ENCODE measurements at regions not wholly inside any gene's neighbourhood (a gene's known extent, or its start where the extent isn't known, plus 50 kb on each side); places are given as distances from the start of the nearest gene placed in this dataset.

GRCh38 chr15:35166730-35167359 is 81.8 kb upstream of the NANOGP8 start (continued):
- peak; percentile 95 for TF ChIP-seq STAT5A (IDR thresholded peaks at IDR 0.05; ENCODE audit: borderline replicate concordance, low read length)
- TF ChIP-seq FOXM1 (IDR thresholded peaks at IDR 0.05; ENCODE audit: low read depth) = peak; percentile 92
- no peak for TF ChIP-seq FOXM1 (CRISPR knock-in tag; IDR thresholded peaks at IDR 0.05; ENCODE audit: low read depth)
- peak in 1 of 2 experiments; percentile 51; a peak in 2 of 4 replicates for TF ChIP-seq MAZ (CRISPR knock-in tag; conservative IDR thresholded peaks at IDR 0.05 in 1 of 2, IDR thresholded peaks at IDR 0.05 in 1 of 2)
- 0 out of 2 replicates have a peak, but pooled peaks have one; percentile 41 for TF ChIP-seq ZNF24 (IDR thresholded peaks at IDR 0.05)
- TF ChIP-seq ELF2 (CRISPR knock-in tag; IDR thresholded peaks at IDR 0.05) = no peak
- no peak for TF ChIP-seq IRF9 (tag; IDR thresholded peaks at IDR 0.05)
- peak; percentile 48 for TF ChIP-seq CXXC5 (CRISPR knock-in tag; IDR thresholded peaks at IDR 0.05)
- TF ChIP-seq HNRNPL (IDR thresholded peaks at IDR 0.05; ENCODE audit: low read depth, low read length) = no peak
- no peak for TF ChIP-seq ZNF277 (CRISPR knock-in tag; IDR thresholded peaks at IDR 0.05; ENCODE audit: borderline replicate concordance)
- TF ChIP-seq COPS2 (conservative IDR thresholded peaks at IDR 0.05) = no peak
- no peak for TF ChIP-seq ASH1L (IDR thresholded peaks at IDR 0.05; ENCODE audit: borderline replicate concordance, low read depth, partially characterized antibody)
- TF ChIP-seq GTF2F1 (IDR thresholded peaks at IDR 0.05; ENCODE audit: low read depth, low read length) = no peak
- no peak for TF ChIP-seq FOXK2 (conservative IDR thresholded peaks at IDR 0.05 in 1 of 2, IDR thresholded peaks at IDR 0.05 in 1 of 2; ENCODE audit: low read depth in 2 of 2)
- TF ChIP-seq PYGO2 (tag; IDR thresholded peaks at IDR 0.05) = no peak
- no peak for TF ChIP-seq ZBTB43 (CRISPR knock-in tag; IDR thresholded peaks at IDR 0.05)
- no peak for TF ChIP-seq EWSR1 (IDR thresholded peaks at IDR 0.05; ENCODE audit: borderline replicate concordance, low read depth, partially characterized antibody)
- no peak for TF ChIP-seq STAT6 (CRISPR knock-in tag; IDR thresholded peaks at IDR 0.05)
- TF ChIP-seq KDM2B (CRISPR knock-in tag; IDR thresholded peaks at IDR 0.05) = no peak
- no peak for TF ChIP-seq ZHX1 (conservative IDR thresholded peaks at IDR 0.05; ENCODE audit: low read length)
